ENCODE measurements at regions not wholly inside any gene's neighbourhood (a gene's known extent, or its start where the extent isn't known, plus 50 kb on each side); places are given as distances from the start of the nearest gene placed in this dataset.

GRCh38 chrX:131741103-131741581, 197.3 kb downstream of the OR13H1 start:
- no peak for DNase-seq (ENCODE audit: extremely low spot score, unreplicated experiment)
- H3K27ac Mint-ChIP-seq = no peak overlapping the region
- no peak for TF ChIP-seq CTCF (conservative IDR thresholded peaks at IDR 0.05)
- H3K4me3 Mint-ChIP-seq = no peak overlapping the region
- no peaks in the 10 kb centered on the region for H3K27me3 Mint-ChIP-seq
- peaks cover 5% of the 10 kb centered on the region for H3K9me3 Mint-ChIP-seq
- H3K4me1 Mint-ChIP-seq (ENCODE audit: unreplicated experiment) = no peaks in the 10 kb centered on the region
- H3K36me3 Mint-ChIP-seq = peaks cover 9% of the 10 kb centered on the region

GRCh38 chrX:131745942-131746489, 202.1 kb downstream of the OR13H1 start:
- no peaks in the 10 kb centered on the region for H3K9me3 Mint-ChIP-seq
- no peaks in the 10 kb centered on the region for H3K27me3 Mint-ChIP-seq
- H3K27ac Mint-ChIP-seq = peak overlapping the region; percentile 14
- no peaks in the 10 kb centered on the region for H3K4me1 Mint-ChIP-seq (ENCODE audit: unreplicated experiment)
- no peak for DNase-seq (ENCODE audit: extremely low spot score, unreplicated experiment)
- H3K4me3 Mint-ChIP-seq = peak overlapping the region; percentile 35
- peaks cover 3% of the 10 kb centered on the region for H3K36me3 Mint-ChIP-seq
- no peak for TF ChIP-seq CTCF (conservative IDR thresholded peaks at IDR 0.05)

- DNase-seq (ENCODE audit: extremely low spot score, unreplicated experiment) = no peak
- Mint-ChIP-seq H3K4me1 (ENCODE audit: unreplicated experiment) (no peaks in the 10 kb centered on the region), H3K27ac (peak overlapping the region; percentile 14), H3K9me3 (no peaks in the 10 kb centered on the region), H3K27me3 (no peaks in the 10 kb centered on the region), H3K36me3 (peaks cover 3% of the 10 kb centered on the region), H3K4me3 (no peak overlapping the region)
- no peak for TF ChIP-seq CTCF (conservative IDR thresholded peaks at IDR 0.05)
Observed at GRCh38 chrX:131746491-131746968, 202.7 kb downstream of the OR13H1 start.

GRCh38 chrX:131747173-131747572, 203.3 kb downstream of the OR13H1 start:
- DNase-seq (ENCODE audit: extremely low spot score, unreplicated experiment) = no peak
- H3K4me1 Mint-ChIP-seq (ENCODE audit: unreplicated experiment) = no peaks in the 10 kb centered on the region
- H3K36me3 Mint-ChIP-seq = peaks cover 3% of the 10 kb centered on the region
- no peak for TF ChIP-seq CTCF (conservative IDR thresholded peaks at IDR 0.05)
- no peaks in the 10 kb centered on the region for H3K27me3 Mint-ChIP-seq
- no peak overlapping the region for H3K27ac Mint-ChIP-seq
- no peak overlapping the region for H3K4me3 Mint-ChIP-seq
- H3K9me3 Mint-ChIP-seq = no peaks in the 10 kb centered on the region

- TF ChIP-seq CTCF (conservative IDR thresholded peaks at IDR 0.05) = no peak
Observed at GRCh38 chrX:131752493-131753198, 208.8 kb downstream of the OR13H1 start.

More at GRCh38 chrX:131752493-131753198, 208.8 kb downstream of the OR13H1 start:
- H3K9me3 Mint-ChIP-seq = no peaks in the 10 kb centered on the region
- no peaks in the 10 kb centered on the region for H3K4me1 Mint-ChIP-seq (ENCODE audit: unreplicated experiment)
- no peak overlapping the region for H3K27ac Mint-ChIP-seq
- peaks cover 3% of the 10 kb centered on the region for H3K36me3 Mint-ChIP-seq
- no peaks in the 10 kb centered on the region for H3K27me3 Mint-ChIP-seq
- no peak for DNase-seq (ENCODE audit: extremely low spot score, unreplicated experiment)
- H3K4me3 Mint-ChIP-seq = no peak overlapping the region
